HG03045 (cell line): ENCODE measurements at regions not wholly inside any gene's neighbourhood (a gene's known extent, or its start where the extent isn't known, plus 50 kb on each side); places are given as distances from the start of the nearest gene placed in this dataset.
"Not testable (repeated sequence)": the region's sequence is repeated elsewhere in the genome, so short reads cannot be mapped to it uniquely, and the experiment has no call there.

Source experiments
- ATAC-seq: cut with Tn5 transposase; IDR thresholded peaks from one replicate; pipeline ENCODE4 v1.9.1; 2021; ENCODE audit warnings: mild to moderate bottlenecking, moderate library complexity; ENCODE audit not compliant: unreplicated experiment

DNA sequence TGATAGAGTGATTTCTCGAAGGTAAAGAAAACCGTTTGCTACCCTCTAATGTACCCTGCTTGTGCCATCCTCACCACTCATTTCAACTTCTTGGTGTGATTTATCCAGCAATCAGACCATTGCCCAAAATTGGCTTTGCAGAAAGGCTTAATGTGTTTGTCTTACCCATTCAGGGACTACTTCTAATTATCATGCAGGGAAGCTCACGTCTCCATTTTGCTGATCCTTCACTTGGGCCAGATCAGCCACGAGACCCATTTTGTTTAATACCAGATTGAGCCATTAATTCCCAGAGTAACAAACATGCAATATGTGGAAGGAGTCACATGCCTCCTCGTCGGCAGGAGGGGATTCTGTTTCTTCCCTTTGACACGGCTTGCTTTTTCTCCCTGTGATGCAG is 51.1 kb upstream of the CRY1 start:
- no peak for ATAC-seq

GRCh38 chr12:107144990-107145389 is 51.6 kb upstream of the CRY1 start:
- no peak for ATAC-seq

DNA sequence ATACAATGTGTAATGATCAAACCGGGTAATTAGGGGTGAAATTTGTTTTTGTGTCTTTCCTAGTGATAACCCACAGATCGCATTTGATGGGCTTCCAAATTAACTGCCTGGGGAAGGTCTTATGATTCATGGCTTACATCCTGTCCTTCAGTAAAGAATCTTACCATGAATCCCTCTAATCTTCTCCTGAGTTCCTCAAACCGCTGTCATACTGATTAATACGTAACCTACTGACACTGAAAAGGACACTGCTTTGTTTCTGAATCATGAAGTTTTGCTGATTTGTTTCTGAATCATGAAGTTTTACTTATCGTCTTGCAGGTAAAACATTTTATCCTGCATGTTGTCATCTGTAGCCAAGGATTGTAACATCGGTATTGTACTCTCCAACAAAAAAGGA is 52.0 kb upstream of the CRY1 start:
- no peak for ATAC-seq

GRCh38 chr12:107148107-107148506 is 54.8 kb upstream of the CRY1 start:
- no peak for ATAC-seq

DNA sequence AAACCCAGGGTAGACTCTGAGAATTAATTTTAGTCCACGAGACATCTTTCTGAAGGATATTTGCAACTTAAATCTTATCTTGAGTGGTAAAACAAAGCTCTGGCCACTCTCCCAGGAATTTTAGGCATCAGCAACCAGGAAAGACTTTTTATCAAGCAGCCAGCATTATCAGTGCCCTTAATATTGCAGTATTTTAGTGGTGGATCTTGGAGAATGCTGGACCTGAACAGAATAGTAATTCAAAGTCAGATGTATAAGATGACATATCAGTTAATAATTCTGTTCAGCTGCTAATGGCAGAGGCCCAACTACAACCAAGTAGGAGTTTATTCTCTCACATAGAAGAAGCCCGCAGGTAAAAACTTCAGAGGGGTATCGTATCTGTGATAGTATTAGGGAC is 59.0 kb upstream of the CRY1 start:
- no peak for ATAC-seq

DNA sequence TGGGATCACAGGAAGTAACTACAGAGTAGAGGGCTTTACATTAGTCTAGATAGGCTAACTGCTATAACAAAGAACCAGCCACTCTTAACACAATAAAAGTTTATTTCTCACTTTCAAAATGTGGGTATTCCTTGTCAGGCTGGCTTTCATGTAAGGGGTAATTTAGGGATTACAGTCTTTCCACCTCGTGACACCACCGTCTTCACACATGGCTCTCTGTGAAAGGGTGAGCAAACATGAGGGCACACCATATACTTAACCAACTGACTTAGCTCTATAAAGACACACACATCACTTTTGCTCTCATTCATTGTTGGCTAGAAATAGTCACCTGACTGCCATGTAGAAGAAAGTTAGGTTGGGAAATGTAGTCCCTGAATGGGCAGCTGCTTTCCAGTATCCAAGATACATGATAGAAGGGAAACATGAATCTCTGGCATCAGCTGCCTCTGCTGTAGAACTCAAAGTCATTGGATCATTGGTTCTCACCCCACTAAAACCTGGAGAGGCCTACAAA is 66.1 kb upstream of the CRY1 start:
- no peak for ATAC-seq

- no peak for ATAC-seq
Observed at GRCh38 chr12:107163413-107163812, 70.1 kb upstream of the CRY1 start.

GRCh38 chr12:107164392-107164791 is 71.0 kb upstream of the CRY1 start:
- no peak for ATAC-seq

GRCh38 chr12:107165581-107165980 is 72.2 kb upstream of the CRY1 start:
- ATAC-seq: no peak

DNA sequence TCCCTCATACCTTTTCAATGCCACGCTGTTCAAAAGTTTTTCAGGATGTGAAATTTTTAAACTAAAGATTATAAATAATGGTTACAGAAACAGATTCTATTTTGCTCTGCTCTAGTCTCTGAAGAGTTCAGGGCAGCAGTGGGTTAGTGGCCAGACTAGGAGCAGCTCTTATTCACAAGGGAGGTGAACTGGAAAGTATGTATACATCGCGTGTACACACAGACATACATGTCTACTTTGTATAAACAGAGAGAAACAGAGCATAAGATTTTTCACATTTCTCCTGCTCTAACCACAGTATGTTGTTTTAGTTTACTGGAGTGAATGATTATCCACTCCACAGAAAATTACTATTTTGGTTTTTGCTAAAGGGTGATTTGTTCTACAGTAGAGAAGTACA is 74.4 kb upstream of the CRY1 start:
- no peak for ATAC-seq

DNA sequence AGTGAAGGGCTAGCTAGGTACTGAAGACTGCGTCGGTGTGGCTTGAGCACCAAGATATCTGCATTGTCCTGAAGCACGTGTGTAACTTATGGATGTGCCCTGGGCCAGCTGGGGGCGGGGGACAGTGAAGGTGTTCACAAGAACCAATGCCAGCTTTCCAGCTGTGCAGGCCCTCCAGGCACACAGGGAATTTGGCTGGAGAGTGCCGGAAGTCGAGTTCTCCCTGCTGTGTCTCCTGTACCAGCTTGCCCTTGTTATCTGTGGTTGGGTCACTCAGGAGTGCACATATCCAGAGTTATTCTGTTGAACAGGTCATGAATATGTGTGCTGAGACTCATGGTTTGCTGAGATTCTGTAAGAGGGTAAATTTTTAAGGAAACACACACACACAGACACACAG is 75.9 kb upstream of the CRY1 start:
- ATAC-seq: no peak

- no peak for ATAC-seq
Observed at GRCh38 chr12:107178776-107179175, 85.4 kb upstream of the CRY1 start.

DNA sequence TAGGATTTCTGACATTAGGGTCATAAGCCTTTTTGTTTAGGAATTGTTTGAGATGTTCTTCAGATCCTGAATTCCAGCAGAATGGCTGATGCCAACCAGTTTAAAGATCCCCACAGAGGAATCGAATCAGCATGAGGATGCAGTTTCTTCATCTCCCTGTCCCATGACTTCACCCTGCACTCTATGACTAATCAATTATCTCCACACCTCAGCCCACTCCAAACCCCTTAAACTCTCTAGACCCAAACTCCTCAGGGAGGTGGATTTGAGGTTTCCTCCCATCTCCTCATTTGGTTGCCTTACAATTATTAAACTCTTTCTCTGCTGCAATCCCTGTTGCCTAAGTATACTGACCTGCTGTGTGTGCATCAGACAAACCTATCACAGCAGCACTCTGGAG is 86.5 kb upstream of the CRY1 start:
- ATAC-seq: no peak

GRCh38 chr12:107180272-107180671 is 86.9 kb upstream of the CRY1 start:
- no peak for ATAC-seq

DNA sequence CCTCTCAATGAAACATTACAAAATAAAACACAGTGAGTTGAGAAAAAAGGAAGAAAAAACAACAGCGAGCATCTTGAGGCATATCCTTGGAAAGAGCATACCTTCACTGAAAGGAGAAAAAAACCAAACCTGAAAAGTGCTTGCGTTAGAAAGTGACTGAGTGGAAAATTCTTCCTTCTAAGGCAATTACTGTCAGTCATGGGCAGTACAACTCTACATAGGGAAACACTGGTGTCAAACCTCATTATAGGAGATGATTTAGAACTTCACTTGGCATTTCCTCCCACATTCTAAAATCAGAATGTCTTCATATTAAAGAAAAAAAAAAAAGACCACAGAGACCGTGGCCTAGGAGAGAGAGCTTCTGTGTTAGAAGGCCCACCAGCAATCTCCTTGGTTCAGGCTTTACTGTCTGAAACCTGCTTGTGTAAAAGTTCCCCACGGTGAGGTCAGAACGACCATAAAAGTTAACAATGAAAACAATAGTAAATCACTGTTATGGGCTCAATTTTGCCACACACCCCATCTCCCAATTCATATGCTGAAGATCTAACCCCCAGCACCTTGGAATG is 91.1 kb upstream of the CRY1 start:
- no peak for ATAC-seq

GRCh38 chr12:107196681-107197080 is 103.3 kb upstream of the CRY1 start:
- ATAC-seq: no peak

GRCh38 chr12:107200394-107200793 is 107.0 kb upstream of the CRY1 start:
- no peak for ATAC-seq

GRCh38 chr12:107207931-107208525 is 114.7 kb upstream of the CRY1 start:
- no peak for ATAC-seq

DNA sequence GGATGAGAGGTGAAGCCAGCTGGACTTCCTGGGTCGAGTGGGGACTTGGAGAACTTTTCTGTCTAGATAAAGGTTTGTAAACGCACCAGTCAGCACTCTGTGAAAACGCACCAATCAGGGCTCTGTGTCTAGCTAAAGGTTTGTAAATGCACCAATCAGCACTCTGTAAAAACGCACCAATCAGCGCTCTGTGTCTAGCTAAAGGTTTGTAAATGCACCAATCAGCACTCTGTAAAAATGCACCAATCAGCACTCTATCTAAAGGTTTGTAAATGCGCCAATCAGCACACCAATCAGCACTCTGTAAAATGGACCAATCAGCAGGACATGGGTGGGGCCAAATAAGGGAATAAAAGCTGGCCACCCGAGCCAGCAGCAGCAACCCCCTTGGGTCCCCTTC is 116.4 kb upstream of the CRY1 start:
- not testable (repeated sequence) for ATAC-seq

DNA sequence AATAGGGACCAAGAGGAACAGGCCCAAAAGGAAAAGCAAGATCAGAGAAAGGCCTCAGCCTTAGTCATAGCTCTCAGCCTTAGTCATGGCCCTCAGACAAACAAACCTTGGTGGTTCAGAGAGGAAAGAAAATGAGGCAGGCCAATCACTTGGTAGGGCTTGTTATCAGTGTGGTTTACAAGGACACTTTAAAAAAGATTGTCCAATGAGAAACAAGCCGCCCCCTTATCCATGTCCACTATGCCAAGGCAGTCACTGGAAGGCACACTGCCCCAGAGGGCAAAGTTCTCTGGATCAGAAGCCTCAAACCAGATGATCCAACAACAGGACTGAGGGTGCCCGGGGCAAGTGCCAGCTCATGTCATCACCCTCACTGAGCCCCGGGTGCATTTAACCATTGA is 121.0 kb upstream of the CRY1 start:
- ATAC-seq: not testable (repeated sequence)

DNA sequence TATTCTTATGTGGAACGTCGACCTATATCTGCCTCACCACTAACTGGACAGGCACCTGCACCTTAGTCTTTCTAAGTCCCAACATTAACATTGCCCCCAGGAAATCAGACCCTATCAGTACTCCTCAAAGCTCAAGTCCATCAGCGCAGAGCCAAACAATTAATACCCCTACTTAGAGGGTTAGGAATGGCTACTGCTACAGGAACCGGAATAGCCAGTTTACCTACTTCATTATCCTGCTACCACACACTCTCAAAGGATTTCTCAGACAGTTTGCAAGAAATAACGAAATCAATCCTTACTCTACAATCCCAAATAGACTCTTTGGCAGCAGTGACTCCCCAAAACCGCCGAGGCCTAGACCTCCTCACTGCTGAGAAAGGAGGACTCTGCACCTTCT is 123.1 kb upstream of the CRY1 start:
- ATAC-seq: not testable (repeated sequence)

DNA sequence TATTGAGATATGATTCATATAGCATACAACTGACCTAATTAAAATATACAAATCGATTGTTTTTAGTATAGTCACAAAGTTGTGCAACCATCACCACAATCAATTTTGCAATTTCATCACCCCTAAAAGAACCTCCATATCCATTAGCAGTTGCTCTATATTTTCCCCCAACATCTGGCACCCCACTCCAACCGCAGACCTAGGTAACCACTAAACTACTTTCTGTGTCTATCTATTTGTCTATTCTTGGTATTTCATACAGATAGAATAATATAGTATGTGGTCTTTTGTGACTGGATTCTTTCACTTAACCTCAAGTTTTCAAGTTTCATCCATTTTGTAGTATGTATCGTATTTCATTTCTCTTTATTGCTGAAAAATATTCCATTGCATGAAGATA is 126.0 kb upstream of the CRY1 start:
- no peak for ATAC-seq

- ATAC-seq: no peak
Observed at GRCh38 chr12:107221913-107222312, 128.6 kb upstream of the CRY1 start.
